Endodermal cell (in vitro differentiated cells): ENCODE measurements at regions not wholly inside any gene's neighbourhood (a gene's known extent, or its start where the extent isn't known, plus 50 kb on each side); places are given as distances from the start of the nearest gene placed in this dataset.

ENCODE experiments used
- DNase-seq: peaks from one replicate; pipeline ENCODE4 v3.0.0-alpha.2; 2017
- H3K27ac ChIP-seq: 2 replicates; pipeline ENCODE4 v1.5.1; 2013; ENCODE audit warnings: mild to moderate bottlenecking, low read depth, low read length, moderate library complexity
- H3K27me3 ChIP-seq: 2 replicates; pipeline ENCODE4 v1.6.1; 2013; ENCODE audit warnings: mild to moderate bottlenecking, low read length, moderate library complexity; ENCODE audit not compliant: insufficient read depth, control insufficient read depth, poor library complexity, severe bottlenecking
- H3K36me3 ChIP-seq: 2 replicates; pipeline ENCODE4 v1.7.0; 2013; ENCODE audit warnings: mild to moderate bottlenecking, low read length, moderate library complexity; ENCODE audit not compliant: control insufficient read depth, insufficient read depth
- H3K4me1 ChIP-seq: one replicate; pipeline ENCODE4 v1.7.0; 2013; ENCODE audit warnings: low read length; ENCODE audit not compliant: control insufficient read depth, insufficient read depth
- H3K4me3 ChIP-seq: 2 replicates; pipeline ENCODE4 v1.5.1; 2013; ENCODE audit warnings: mild to moderate bottlenecking, low read length, moderate library complexity
- H3K9ac ChIP-seq: 2 replicates; pipeline ENCODE4 v1.6.1; 2013; ENCODE audit warnings: mild to moderate bottlenecking, low read length, moderate library complexity; ENCODE audit not compliant: poor library complexity, severe bottlenecking; ENCODE audit errors: extremely low read depth
- H3K9me3 ChIP-seq: 2 replicates; pipeline ENCODE4 v1.6.1; 2013; ENCODE audit warnings: mild to moderate bottlenecking, low read length, moderate library complexity; ENCODE audit not compliant: control insufficient read depth
- H3K27ac Mint-ChIP-seq: 2 replicates; pipeline ENCODE4 v1.8.0; 2020; ENCODE audit warnings: mixed read lengths
- H3K27me3 Mint-ChIP-seq: 2 replicates; pipeline ENCODE4 v1.8.0; 2021; ENCODE audit warnings: mild to moderate bottlenecking, mixed read lengths; ENCODE audit not compliant: insufficient read depth
- H3K36me3 Mint-ChIP-seq: 2 replicates; pipeline ENCODE4 v1.8.0; 2020; ENCODE audit warnings: low read depth, mixed read lengths
- H3K4me1 Mint-ChIP-seq: 2 replicates; pipeline ENCODE4 v1.8.0; 2020; ENCODE audit warnings: mixed read lengths
- H3K4me3 Mint-ChIP-seq: 2 replicates; pipeline ENCODE4 v1.8.0; 2020; ENCODE audit warnings: mild to moderate bottlenecking, moderate library complexity, mixed read lengths
- H3K9me3 Mint-ChIP-seq: 2 replicates; pipeline ENCODE4 v1.8.0; 2020; ENCODE audit warnings: mild to moderate bottlenecking, mixed read lengths
- CTCF ChIP-seq: fragments of 200-600 bp; sonication (generic); conservative IDR thresholded peaks from 2 replicates; pipeline ENCODE4 v1.5.0; 2021; ENCODE audit warnings: antibody characterized with exemption, mild to moderate bottlenecking
- WGBS, 2 experiments: methylation state at CpG; one replicate each; pipeline versions ENCODE4 v1.1.5 to v1.1.7; 2013; ENCODE audit warnings: missing lambda C conversion rate in 2 of 2, mixed read lengths in 1 of 2; ENCODE audit not compliant: insufficient coverage in 1 of 2, insufficient read length in 1 of 2; 5-methylcytosine and 5-hydroxymethylcytosine counted together

GRCh38 chr12:29893002-29893401 lies 109.3 kb upstream of the TMTC1 start:
- Histone ChIP-seq H3K36me3 (no peaks in the 10 kb centered on the region), H3K27me3 (no peaks in the 10 kb centered on the region), H3K4me1 (peaks cover 3% of the 10 kb centered on the region), H3K9me3 (peaks cover 9% of the 10 kb centered on the region), H3K9ac (no peak overlapping the region), H3K27ac (no peak overlapping the region), H3K4me3 (no peak overlapping the region)
- Mint-ChIP-seq H3K27ac (no peak overlapping the region), H3K27me3 (no peaks in the 10 kb centered on the region), H3K4me1 (peaks cover 17% of the 10 kb centered on the region), H3K4me3 (no peak overlapping the region), H3K36me3 (peaks cover 2% of the 10 kb centered on the region), H3K9me3 (peaks cover 8% of the 10 kb centered on the region)
- 85 to 100% methylated on average over 2 of the region's 3 CpGs for WGBS, 2 experiments
- no peak for TF ChIP-seq CTCF
- no peak for DNase-seq

GRCh38 chr12:29891792-29892191 lies 108.0 kb upstream of the TMTC1 start:
- WGBS, 2 experiments = 58 to 73% methylated on average over 2 to 3 of the region's 3 CpGs
- Mint-ChIP-seq H3K4me3 (no peak overlapping the region), H3K36me3 (peaks cover 3% of the 10 kb centered on the region), H3K27me3 (no peaks in the 10 kb centered on the region), H3K27ac (no peak overlapping the region), H3K4me1 (peaks cover 13% of the 10 kb centered on the region), H3K9me3 (peaks cover 13% of the 10 kb centered on the region)
- Histone ChIP-seq H3K9ac (no peak overlapping the region), H3K27ac (no peak overlapping the region), H3K9me3 (peaks cover 4% of the 10 kb centered on the region), H3K27me3 (no peaks in the 10 kb centered on the region), H3K4me3 (no peak overlapping the region), H3K36me3 (no peaks in the 10 kb centered on the region), H3K4me1 (peaks cover 3% of the 10 kb centered on the region)
- DNase-seq = no peak
- TF ChIP-seq CTCF = no peak

GRCh38 chr12:29889737-29890136 lies 106.0 kb upstream of the TMTC1 start:
- TF ChIP-seq CTCF = peak; percentile 99
- Mint-ChIP-seq H3K27ac (no peak overlapping the region), H3K36me3 (peaks cover 15% of the 10 kb centered on the region), H3K27me3 (no peaks in the 10 kb centered on the region), H3K9me3 (peaks cover 34% of the 10 kb centered on the region), H3K4me1 (no peaks in the 10 kb centered on the region), H3K4me3 (no peak overlapping the region)
- H3K4me3 ChIP-seq = no peak overlapping the region
- H3K36me3 ChIP-seq = no peaks in the 10 kb centered on the region
- WGBS, 2 experiments = 63 to 100% methylated on average over 2 to 5 of the region's 5 CpGs
- H3K4me1 ChIP-seq = no peaks in the 10 kb centered on the region
- no peak overlapping the region for H3K27ac ChIP-seq
- peaks cover 18% of the 10 kb centered on the region for H3K9me3 ChIP-seq
- H3K9ac ChIP-seq = no peak overlapping the region
- H3K27me3 ChIP-seq = no peaks in the 10 kb centered on the region
- peak; percentile 94 for DNase-seq
